ENCODE measurements at regions not wholly inside any gene's neighbourhood (a gene's known extent, or its start where the extent isn't known, plus 50 kb on each side); places are given as distances from the start of the nearest gene placed in this dataset.

- H4K20me1 ChIP-seq (ENCODE audit: insufficient read depth, low read length) = no peaks in the 10 kb centered on the region
- H3K27ac ChIP-seq (ENCODE audit: low read depth, low read length, poor library complexity, severe bottlenecking) = no peak overlapping the region
- no peaks in the 10 kb centered on the region for H3K9me2 ChIP-seq (ENCODE audit: insufficient read depth, low read length)
- no peak overlapping the region for H3K4me3 ChIP-seq (ENCODE audit: low read depth, low read length, poor library complexity, severe bottlenecking)
- no peak for DNase-seq (ENCODE audit: low spot score)
- H3K79me2 ChIP-seq (ENCODE audit: insufficient read depth, low read depth, low read length) = no peaks in the 10 kb centered on the region
- no peaks in the 10 kb centered on the region for H3K4me1 ChIP-seq (ENCODE audit: insufficient read depth, low read length, poor library complexity, severe bottlenecking)
- POLR2A ChIA-PET = no interaction called here
- H3K4me2 ChIP-seq (ENCODE audit: low read length) = no peak overlapping the region
- no peaks in the 10 kb centered on the region for H3K36me3 ChIP-seq (ENCODE audit: insufficient read depth, low read length)
- TF ChIP-seq EZH2phosphoT487 (IDR thresholded peaks at IDR 0.05; ENCODE audit: borderline replicate concordance, low read depth, low read length) (no peak), CTCF (conservative IDR thresholded peaks at IDR 0.05; ENCODE audit: low read length) (no peak)
- no peak overlapping the region for H2AFZ ChIP-seq (ENCODE audit: low read length)
- CTCF ChIA-PET (ENCODE audit: unreplicated experiment) = no interaction called here
- BruUV-seq (replicated peaks) = no TSS peak
- intact Hi-C loops (cut with micrococcal nuclease; ENCODE audit: unreplicated experiment) = no loop called here
- H3K9me3 ChIP-seq (ENCODE audit: low read length) = no peaks in the 10 kb centered on the region
Observed at GRCh38 chr16:65376601-65377000, 254.7 kb upstream of the CDH11 start.

DNA sequence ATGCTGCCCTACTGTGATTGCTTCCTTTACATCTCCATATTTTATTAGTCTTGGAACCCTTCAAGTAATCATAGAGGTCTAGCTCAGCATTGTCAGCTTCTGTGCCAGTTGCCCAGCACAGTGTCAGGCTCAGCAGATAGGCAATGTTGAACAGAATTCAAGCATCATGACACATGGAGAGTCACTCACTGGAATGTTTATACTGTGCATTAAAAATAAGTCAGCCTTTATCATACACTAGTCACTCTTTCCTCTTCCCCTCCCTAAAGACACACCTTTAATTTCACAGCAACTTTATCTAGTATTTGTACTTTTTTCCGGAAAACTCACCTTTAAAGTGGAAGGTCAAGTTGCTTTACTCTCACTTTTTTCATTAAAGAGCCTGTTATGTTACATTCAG lies 253.8 kb upstream of the CDH11 start:
- CTCF ChIA-PET (ENCODE audit: unreplicated experiment) = no interaction called here
- no peaks in the 10 kb centered on the region for H3K9me3 ChIP-seq (ENCODE audit: low read length)
- no peak overlapping the region for H3K4me2 ChIP-seq (ENCODE audit: low read length)
- intact Hi-C loops (cut with micrococcal nuclease; ENCODE audit: unreplicated experiment) = no loop called here
- no peak for DNase-seq (ENCODE audit: low spot score)
- H3K27ac ChIP-seq (ENCODE audit: low read depth, low read length, poor library complexity, severe bottlenecking) = no peak overlapping the region
- TF ChIP-seq CTCF (conservative IDR thresholded peaks at IDR 0.05; ENCODE audit: low read length) (no peak), EZH2phosphoT487 (IDR thresholded peaks at IDR 0.05; ENCODE audit: borderline replicate concordance, low read depth, low read length) (no peak)
- H3K4me1 ChIP-seq (ENCODE audit: insufficient read depth, low read length, poor library complexity, severe bottlenecking) = no peaks in the 10 kb centered on the region
- no peaks in the 10 kb centered on the region for H4K20me1 ChIP-seq (ENCODE audit: insufficient read depth, low read length)
- H3K4me3 ChIP-seq (ENCODE audit: low read depth, low read length, poor library complexity, severe bottlenecking) = no peak overlapping the region
- POLR2A ChIA-PET = no interaction called here
- H3K36me3 ChIP-seq (ENCODE audit: insufficient read depth, low read length) = no peaks in the 10 kb centered on the region
- no peak overlapping the region for H2AFZ ChIP-seq (ENCODE audit: low read length)
- H3K79me2 ChIP-seq (ENCODE audit: insufficient read depth, low read depth, low read length) = no peaks in the 10 kb centered on the region
- no TSS peak for BruUV-seq (replicated peaks)
- no peaks in the 10 kb centered on the region for H3K9me2 ChIP-seq (ENCODE audit: insufficient read depth, low read length)

DNA sequence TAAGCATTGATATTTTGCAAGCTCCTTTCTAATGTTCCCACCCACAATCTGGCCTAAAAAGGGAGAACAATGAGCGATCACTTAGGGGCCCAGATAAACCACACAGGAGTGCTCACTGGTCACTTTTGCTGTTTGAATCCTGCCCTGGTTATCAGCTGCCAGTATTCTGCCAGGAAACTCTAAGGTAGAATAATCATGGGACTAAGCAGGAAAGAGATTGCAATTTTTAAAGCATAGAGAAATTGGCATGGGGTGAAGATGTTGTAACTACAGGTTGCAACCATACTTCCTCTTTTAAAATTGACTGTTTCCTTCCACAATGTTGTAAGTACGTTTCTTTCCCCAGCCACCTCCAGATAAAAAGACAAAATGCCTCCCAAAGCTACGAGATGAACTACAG lies 251.2 kb upstream of the CDH11 start:
- H3K9me2 ChIP-seq (ENCODE audit: insufficient read depth, low read length) = no peaks in the 10 kb centered on the region
- H3K27ac ChIP-seq (ENCODE audit: low read depth, low read length, poor library complexity, severe bottlenecking) = no peak overlapping the region
- no peak overlapping the region for H3K4me2 ChIP-seq (ENCODE audit: low read length)
- no peaks in the 10 kb centered on the region for H3K36me3 ChIP-seq (ENCODE audit: insufficient read depth, low read length)
- intact Hi-C loops (cut with micrococcal nuclease; ENCODE audit: unreplicated experiment) = no loop called here
- H3K4me3 ChIP-seq (ENCODE audit: low read depth, low read length, poor library complexity, severe bottlenecking) = no peak overlapping the region
- BruUV-seq (replicated peaks) = no TSS peak
- H3K4me1 ChIP-seq (ENCODE audit: insufficient read depth, low read length, poor library complexity, severe bottlenecking) = no peaks in the 10 kb centered on the region
- no peak for DNase-seq (ENCODE audit: low spot score)
- H4K20me1 ChIP-seq (ENCODE audit: insufficient read depth, low read length) = no peaks in the 10 kb centered on the region
- H2AFZ ChIP-seq (ENCODE audit: low read length) = no peak overlapping the region
- no peaks in the 10 kb centered on the region for H3K9me3 ChIP-seq (ENCODE audit: low read length)
- CTCF ChIA-PET (ENCODE audit: unreplicated experiment) = no interaction called here
- POLR2A ChIA-PET = no interaction called here
- no peak for TF ChIP-seq CTCF (conservative IDR thresholded peaks at IDR 0.05; ENCODE audit: low read length)
- no peak for TF ChIP-seq EZH2phosphoT487 (IDR thresholded peaks at IDR 0.05; ENCODE audit: borderline replicate concordance, low read depth, low read length)
- H3K79me2 ChIP-seq (ENCODE audit: insufficient read depth, low read depth, low read length) = no peaks in the 10 kb centered on the region
